GM10266 (cell line): ENCODE measurements at regions not wholly inside any gene's neighbourhood (a gene's known extent, or its start where the extent isn't known, plus 50 kb on each side); places are given as distances from the start of the nearest gene placed in this dataset.

Experiments
- DNase-seq: peaks from one replicate; pipeline ENCODE4 v3.0.0; 2012; ENCODE audit errors: extremely low spot score
- TF ChIP-seq, protein P1 (sequence below): IDR thresholded peaks from 2 replicates; pipeline ENCODE4 v1.5.1; 2012; ENCODE audit warnings: mild to moderate bottlenecking, low read depth; ENCODE audit not compliant: control insufficient read depth, insufficient read depth; ENCODE audit errors: missing control alignments

DNA sequence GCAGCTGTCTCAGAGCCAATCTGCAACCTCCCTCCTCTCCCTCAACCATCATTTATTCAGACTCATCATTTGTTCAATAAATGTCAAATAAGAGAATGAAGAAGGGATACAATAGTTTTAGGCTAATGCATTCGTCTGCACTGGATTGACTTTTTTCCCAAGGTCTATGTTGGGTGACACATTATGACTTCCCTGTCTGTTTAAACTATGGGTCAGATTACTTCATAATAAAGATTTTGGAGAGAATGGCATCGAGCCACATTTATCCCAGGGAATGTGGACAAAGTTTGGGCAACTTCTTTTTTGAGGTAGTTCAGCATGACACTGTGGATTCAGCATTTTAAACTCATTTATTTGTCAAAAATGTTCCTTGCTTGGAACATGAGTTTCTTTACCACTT lies 107.4 kb upstream of the ADGRL2 start:
- no peak for DNase-seq
- TF ChIP-seq, protein P1, sequence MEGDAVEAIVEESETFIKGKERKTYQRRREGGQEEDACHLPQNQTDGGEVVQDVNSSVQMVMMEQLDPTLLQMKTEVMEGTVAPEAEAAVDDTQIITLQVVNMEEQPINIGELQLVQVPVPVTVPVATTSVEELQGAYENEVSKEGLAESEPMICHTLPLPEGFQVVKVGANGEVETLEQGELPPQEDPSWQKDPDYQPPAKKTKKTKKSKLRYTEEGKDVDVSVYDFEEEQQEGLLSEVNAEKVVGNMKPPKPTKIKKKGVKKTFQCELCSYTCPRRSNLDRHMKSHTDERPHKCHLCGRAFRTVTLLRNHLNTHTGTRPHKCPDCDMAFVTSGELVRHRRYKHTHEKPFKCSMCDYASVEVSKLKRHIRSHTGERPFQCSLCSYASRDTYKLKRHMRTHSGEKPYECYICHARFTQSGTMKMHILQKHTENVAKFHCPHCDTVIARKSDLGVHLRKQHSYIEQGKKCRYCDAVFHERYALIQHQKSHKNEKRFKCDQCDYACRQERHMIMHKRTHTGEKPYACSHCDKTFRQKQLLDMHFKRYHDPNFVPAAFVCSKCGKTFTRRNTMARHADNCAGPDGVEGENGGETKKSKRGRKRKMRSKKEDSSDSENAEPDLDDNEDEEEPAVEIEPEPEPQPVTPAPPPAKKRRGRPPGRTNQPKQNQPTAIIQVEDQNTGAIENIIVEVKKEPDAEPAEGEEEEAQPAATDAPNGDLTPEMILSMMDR = no peak

DNA sequence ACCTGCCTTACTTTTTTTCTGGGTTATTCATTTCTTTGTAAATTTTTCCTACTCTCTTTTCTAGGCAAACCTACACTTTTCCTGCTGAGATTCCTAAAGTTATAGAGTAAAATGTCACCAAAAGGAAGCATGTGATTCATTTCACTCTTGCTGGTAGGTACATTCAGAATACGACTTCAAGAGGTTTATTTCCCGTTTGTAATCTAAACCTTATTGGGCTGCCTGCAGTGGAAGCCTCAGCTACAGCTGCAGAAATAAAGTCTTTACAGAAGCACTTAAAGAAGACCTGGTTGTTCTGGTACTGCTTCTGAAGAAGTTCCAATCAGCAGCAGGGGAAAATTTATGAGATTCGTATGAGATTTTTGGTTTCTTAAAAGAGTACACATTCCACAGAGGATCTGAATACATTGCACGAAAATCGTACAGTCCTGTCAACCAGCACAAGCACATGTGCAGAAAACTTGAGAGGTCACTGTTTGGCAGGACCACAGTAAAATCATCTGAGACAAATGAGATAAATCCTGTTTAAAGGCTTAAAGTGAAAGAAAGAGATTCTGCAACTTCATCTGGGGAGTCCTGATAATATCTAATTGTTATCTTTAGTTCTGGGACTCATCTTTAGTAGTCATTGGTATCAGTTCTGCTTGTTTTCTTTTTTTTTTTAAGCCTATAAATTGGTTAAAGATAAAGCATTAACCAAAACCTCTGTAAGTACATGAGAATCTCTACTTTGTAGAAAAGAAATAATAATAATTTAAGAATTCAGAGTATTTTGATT lies 109.9 kb upstream of the ADGRL2 start:
- TF ChIP-seq, protein P1 = no peak
- no peak for DNase-seq

DNA sequence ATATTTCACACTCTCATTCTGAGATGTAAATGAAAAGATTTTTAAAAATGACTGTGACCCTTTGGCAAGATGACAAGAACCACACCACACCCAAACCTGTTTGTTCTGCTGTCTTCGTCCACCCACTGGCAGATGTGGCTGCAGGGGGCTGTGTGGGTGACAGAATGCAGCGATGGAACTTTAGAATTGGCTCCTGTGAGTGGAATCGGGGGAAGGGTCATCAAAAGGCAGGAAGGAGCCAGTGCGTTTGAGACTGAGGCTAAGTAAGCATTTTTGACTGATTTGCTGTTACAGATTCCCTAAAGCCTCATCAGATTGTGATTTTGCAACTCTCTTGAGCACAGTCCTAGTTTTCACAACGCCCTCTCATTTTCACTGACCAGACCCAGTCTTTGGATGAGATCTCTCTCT lies 111.2 kb upstream of the ADGRL2 start:
- peak; percentile 9 for DNase-seq
- TF ChIP-seq, protein P1 = no peak

DNA sequence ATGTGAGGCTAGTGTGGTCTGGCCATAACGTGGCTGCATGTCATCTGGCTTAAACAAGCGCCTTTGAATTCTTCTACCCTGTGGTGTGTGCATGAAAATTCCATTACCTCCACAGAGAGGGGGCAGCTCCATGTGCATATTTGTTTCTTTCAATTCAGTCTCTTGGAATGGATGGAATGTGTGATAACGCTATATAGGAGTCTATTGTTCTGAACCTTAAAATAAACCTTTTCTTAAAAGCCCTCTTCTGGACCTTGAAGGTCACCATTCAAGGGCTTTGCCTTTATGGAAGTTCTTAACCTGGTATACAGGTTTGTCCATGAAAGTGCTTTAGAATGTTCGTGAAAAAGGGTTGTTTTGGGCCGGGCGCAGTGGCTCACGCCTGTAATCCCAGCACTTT lies 118.2 kb upstream of the ADGRL2 start:
- TF ChIP-seq, protein P1 = no peak
- no peak for DNase-seq

DNA sequence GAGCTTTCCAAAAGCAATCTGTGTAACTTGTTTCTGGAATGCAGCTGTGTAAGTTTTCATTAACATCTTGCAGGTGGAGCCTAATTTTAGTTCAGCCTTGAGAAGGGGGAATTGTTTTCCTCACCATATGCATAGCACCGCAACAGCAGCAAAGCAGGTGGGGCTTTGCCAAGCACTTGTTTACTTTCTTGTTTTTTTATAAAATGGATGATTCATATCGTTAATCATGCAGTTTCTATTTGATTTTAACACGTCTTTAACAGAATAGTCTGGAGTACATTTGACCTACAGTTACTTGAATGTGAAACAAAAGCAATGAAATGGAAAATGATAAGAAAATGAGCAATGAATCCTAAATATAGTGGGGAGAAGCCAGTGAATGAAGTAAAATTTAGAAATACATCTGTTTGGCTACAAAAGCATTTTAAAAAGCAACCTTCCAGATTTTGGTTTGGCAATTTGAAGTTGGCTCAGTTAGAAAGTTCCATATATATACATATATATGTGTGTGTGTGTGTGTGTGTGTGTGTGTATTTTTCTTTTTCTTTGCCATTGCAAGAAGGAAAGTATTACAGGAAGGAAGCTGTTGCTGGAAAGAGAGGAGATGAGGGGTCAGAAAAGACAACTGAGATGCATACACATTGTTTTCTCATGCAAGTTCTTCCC lies 119.0 kb upstream of the ADGRL2 start:
- TF ChIP-seq, protein P1 = no peak

DNA sequence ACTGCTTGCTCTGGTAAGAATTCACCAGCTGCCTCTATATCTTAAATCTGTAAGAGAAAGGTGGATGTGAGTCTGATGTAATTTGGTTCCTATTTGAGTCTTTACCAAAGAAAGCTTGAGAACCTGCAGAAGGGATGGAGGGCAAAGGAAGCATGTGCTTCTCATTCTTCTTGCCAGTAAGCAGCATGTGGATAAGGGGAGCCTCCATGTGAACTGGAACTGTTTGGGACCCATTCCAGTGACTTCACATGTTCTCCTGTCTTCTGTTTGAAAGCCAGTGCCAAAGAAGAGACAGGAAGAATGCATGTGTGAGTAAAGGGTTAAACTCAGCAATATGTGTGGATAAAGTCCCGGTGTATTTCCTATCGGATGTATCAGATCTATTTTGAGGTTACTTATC lies 119.6 kb upstream of the ADGRL2 start:
- DNase-seq = no peak

More for the DNA sequence above, 119.0 kb upstream of the ADGRL2 start:
- DNase-seq = no peak

More for the DNA sequence above, 119.6 kb upstream of the ADGRL2 start:
- TF ChIP-seq, protein P1 = no peak
